HG02885 (cell line): ENCODE measurements at regions not wholly inside any gene's neighbourhood (a gene's known extent, or its start where the extent isn't known, plus 50 kb on each side); places are given as distances from the start of the nearest gene placed in this dataset.

Experiments used
- ATAC-seq: cut with Tn5 transposase; IDR thresholded peaks from one replicate; pipeline ENCODE4 v1.9.1; 2021; ENCODE audit warnings: mild to moderate bottlenecking; ENCODE audit not compliant: unreplicated experiment, poor library complexity

- no peak for ATAC-seq
These were observed 265.2 kb downstream of the GADD45G start for GRCh38 chr9:89869793-89870580.

DNA sequence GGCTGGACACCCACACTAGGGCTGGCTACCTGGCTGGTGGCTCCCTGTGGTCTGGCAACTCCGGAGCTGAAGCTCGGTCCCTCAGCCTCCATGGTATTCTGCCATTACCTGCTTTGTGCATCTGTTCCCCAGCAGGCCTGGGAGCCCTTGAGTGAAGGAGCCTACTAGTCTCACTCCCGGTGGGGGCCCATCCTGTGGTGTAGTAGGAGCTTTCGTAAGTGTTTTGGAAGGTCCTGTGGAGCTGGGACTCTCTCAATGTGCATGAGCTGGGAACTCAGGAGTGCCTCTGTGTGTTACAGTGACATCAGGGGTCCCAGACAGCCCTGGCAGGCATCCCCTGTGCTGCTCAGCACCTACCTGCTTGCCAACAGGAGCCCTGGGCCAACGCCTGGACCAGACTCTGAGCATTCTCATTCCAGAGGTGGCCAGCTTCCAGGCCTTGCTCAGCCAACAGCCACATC is 267.1 kb downstream of the GADD45G start:
- ATAC-seq: no peak

DNA sequence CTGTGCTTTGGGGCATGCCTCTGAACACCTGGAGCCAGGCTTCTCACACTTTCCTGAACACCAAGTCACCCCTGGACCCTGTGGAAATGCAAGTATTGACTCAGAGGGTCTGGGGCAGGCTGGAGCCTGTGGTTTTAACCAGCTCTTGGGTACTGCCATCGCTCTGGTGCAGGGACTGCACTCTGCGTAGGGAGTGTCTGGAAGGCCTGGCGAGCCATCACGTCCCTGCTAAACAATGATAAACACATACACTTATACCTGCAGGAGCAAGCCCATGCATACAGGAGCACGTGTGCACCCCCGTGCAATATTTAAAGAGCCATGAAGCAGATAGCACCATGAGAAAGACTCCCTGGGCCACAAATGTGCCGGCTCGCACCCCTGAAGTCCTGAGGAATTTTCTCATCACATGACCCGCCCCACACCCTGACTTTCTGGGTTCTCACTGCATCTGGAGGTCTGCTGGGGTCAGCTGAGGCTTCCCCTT is 267.7 kb downstream of the GADD45G start:
- ATAC-seq: no peak

GRCh38 chr9:89872913-89873707 is 268.3 kb downstream of the GADD45G start:
- ATAC-seq: no peak

DNA sequence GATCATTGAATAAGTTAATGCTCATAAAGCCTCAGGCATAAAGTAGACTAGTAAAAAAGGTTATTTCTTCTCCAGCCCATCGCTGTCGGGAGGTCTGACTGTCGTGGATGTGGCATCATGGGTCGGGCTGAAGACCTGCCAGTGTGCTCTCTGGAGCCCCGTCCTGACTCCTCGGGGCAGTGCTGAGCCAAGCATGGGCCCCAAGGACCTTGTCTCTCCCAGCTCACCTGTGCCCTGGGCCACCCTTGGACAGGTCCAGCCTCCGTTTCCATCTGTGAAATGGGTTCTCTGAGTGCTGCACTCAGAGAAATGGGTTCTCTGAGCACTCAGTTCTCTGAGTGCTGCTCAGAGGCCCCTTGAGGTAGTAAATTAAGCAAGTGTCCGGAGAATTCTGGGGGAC is 269.0 kb downstream of the GADD45G start:
- no peak for ATAC-seq

- ATAC-seq: no peak
These were observed 269.8 kb downstream of the GADD45G start for GRCh38 chr9:89874351-89875321.

- ATAC-seq: no peak
These were observed 272.5 kb downstream of the GADD45G start for GRCh38 chr9:89877051-89878002.

DNA sequence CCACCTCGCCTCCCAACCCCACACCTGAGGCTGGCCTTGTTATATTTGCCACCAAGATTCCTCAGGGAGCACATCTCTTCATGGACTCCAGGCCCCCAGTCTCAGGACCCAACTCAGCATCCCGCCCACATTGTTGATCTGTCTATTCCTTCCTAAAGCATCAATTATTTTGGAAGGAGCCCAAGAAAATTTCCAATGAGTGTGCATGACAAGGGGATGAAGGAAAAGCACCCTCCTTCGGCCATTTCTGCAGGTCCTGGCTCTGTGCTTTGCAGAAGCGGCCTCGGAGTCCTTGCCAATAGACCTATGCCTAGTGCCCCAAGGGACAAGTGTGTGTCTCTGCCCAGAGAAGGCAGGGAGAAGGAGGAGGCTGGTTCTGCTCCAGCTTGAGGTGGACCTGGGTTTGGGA is 273.2 kb downstream of the GADD45G start:
- ATAC-seq: no peak

DNA sequence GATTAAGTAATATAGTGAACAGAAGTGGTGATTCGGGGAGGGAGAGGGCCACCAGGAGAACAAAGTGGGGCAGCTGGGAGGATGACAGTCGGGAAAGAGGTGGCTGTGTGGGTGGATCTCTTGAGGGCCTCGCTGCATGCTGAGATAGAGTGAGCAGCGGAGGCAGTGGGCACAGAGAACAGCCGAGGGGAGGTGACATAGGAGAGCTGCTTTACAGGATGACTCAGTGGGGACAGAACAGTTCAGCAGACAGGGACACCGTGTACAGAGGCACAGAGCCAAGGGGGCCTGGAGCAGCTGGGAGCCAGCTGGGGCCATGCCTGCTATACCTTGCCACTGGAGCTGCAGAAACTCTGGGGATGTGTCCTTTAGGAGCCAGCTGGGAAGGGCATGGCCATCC is 273.9 kb downstream of the GADD45G start:
- ATAC-seq: no peak

DNA sequence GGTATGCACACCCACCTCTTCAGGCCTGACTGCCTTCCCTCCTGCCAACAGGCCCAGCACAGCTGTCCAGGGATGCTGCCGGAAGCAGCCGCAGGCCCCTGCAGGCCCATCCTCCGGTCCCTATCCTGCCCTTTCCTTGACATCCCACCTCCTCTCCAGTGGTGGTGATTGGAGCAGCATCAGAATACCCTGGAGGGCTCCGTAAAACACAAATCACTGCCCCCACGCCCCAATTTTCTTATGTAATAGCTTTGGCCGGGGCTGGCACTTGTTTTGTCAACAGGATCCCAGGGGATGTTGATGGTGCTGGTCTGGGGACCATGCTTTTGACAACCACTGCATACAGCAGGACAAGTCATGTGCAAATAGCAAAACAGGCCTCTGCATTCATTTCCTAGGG is 274.5 kb downstream of the GADD45G start:
- no peak for ATAC-seq

DNA sequence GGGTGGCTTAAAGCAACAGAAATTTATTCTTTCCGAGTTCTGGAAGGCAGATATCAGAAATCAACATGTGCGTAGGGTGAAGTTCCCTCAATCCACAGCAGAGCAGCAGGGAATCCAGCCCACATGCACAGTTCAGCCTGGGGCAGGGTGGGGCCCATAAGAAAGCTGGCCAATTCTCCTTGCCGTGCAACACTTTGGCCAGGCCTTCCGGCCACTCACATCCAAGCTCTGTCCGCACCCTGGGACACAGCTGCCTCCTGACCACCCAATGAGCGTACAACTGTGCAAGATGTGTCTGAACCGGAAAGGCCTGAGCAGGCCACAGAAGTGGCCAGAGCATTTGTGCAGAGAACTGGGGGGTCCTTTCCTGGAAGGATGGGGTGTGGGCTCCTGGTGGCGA is 274.9 kb downstream of the GADD45G start:
- ATAC-seq: no peak

DNA sequence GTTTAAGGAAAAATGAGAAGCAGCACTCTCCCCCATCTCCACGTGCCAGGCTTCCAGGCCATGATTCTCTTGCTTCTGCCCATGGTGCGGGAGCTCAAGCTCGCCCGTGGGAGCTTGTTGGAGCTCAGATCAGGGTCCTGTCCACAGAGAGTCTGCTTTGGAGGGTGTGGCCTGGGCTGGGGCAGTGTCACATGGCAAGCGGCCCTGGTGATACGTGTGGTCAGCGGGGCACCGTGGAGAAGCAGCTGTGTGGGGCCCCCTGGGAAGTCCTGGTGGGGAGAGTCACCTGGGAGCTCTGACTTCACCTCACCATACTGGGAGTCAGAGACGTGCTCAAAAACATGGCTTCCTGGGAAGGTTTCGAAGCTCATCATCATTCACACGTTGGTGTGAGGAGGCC is 275.3 kb downstream of the GADD45G start:
- no peak for ATAC-seq

DNA sequence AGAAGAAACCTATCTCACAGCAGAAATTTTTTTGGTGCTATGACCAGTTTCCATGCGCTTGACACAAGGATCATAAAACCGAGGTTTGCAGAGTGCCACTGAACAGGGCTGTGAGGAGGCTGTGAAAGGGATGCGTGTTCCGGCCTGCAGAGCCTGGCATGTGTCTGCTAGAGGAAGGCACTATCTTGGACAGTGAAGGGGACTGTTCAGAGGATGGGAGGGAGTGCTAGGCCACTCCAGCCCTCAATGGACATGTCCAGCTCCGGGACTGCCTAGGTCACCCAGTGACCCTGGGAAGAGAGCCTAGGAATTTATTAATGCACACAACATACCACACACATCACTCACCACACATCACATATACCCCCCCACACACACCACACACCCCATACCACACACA is 275.9 kb downstream of the GADD45G start:
- no peak for ATAC-seq

DNA sequence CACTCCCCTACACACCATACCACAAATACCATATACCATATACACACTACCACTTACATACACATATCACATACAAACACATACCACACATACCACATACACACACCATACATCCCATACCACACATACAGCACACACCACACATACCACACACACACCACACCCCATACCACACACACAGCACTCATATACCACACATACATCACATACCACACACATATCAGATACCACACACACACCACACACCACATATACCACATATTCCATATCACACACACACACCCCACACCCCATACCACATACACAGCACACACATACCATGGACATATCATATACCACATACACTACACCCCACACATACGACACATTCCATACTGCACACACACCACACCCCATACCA is 276.6 kb downstream of the GADD45G start:
- no peak for ATAC-seq

GRCh38 chr9:89882930-89883361 is 278.1 kb downstream of the GADD45G start:
- no peak for ATAC-seq

DNA sequence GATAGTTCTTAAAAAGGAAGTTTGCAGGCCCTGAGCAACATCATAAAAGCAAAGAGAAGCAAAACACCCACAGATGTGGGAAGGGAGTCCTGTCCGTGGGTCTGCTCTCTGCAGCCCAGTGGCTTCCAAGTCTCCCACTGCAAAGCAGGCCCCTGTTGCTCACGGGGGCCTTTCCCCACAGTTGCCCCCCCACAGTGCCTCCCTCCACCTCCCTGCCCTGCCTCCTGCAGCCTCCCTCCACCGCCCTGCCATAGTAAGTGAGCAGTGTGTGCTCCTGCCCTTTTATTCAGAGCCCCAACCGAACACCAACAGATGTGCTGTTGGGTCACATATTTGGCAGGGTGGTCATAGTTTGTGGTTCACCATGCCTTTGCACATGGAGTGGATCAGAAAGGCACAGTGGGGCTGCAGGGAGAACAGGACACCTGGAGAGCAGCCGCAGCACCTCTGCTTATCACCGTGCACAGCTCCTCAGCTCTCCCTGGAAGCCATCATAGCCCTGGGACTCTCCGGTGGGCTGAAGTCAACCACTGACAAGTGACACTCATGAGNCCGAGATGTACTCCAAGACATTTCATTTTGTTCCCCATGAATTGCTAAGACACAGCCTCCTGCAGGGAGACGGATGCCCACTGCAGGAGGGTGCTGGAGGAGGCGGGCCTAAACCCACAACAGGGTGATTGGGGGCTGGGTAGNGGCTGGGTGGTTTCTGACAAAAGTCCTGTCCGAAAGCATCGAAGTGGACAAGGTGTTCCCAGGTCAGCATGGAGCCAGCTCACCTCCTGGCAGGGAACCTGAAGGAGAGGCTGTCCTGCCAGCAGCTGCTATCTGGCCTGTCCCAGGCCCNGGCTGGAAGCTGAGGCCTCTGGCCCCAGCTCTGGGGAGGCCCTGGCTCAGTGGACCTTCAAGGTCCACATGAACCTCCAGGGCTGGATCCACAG is 278.9 kb downstream of the GADD45G start:
- no peak for ATAC-seq

DNA sequence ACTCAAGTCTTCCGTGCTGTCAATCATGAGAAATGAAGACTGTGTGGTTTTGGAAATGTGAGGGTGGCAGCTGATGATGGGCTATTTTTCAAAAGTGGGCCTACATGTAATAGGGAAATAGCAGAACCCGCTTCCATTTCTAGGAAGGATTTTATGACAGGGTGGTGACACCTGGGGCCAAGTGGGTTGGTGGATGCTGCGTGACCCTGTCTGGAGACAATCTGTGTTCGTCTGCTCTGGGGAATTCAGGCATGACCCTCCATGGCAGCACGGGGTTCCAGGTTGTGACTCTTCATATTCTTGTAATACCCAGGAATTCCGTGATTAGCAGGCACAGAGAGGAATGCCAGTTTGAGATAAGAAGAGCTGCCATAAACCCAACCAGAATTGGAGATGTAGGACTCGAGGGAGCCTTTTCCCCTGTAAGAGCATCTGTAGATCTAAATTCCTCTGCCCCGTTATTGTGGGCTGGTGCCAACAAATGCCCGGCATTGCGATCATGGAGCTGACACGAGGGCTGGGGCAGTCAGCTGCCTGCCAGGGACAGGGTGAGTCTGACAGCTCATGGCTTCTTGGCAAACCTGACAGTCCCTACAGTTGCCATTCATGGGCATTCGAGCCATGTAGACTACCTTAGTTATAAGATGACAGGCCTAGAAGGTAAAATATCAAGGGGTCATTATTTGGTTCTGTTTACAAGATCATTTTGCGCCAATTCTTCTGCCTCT is 279.7 kb downstream of the GADD45G start:
- no peak for ATAC-seq
